ENCODE measurements at regions not wholly inside any gene's neighbourhood (a gene's known extent, or its start where the extent isn't known, plus 50 kb on each side); places are given as distances from the start of the nearest gene placed in this dataset.
"Not testable (repeated sequence)": the region's sequence is repeated elsewhere in the genome, so short reads cannot be mapped to it uniquely, and the experiment has no call there.

- H3K27me3 ChIP-seq (ENCODE audit: insufficient read depth, low read length): no peaks in the 10 kb centered on the region
Measured at GRCh38 chr7:24110056-24110455, 173.9 kb upstream of the NPY start.

DNA sequence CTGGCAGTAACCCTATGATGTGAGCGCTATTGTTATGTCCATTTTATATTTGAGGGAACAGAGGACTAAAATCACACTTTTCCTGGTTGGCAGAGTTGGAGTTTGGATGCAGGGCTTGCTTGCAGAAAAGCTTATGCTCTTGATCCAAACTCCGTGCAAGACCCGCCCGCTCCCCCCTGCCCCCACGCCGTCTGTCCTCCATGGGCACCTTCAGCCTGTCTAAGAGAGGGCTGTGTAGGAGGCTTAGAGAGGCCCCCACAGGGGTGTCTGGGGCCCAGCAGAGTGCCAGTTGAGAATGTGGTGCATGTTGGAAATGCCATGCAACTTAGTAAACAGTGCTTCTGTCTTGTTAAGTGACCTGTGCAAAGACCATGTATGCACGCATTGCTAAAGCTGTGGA, 170.5 kb upstream of the NPY start:
- no peak for DNase-seq (ENCODE audit: insufficient read length, low spot score, missing footprints)
- no peak for TF ChIP-seq CTCF (IDR thresholded peaks at IDR 0.05; ENCODE audit: extremely low read depth, low read depth, low read length)
- Histone ChIP-seq H3K4me1 (ENCODE audit: insufficient read depth, low read length) (no peaks in the 10 kb centered on the region), H3K9me3 (ENCODE audit: low read depth, low read length) (no peaks in the 10 kb centered on the region), H4K20me1 (ENCODE audit: insufficient read depth, low read length) (no peaks in the 10 kb centered on the region), H3K4me2 (ENCODE audit: insufficient read depth, low read length) (no peak overlapping the region), H3K4me3 (ENCODE audit: insufficient read depth, low read length) (no peak overlapping the region), H3K79me2 (ENCODE audit: insufficient read depth, low read length) (no peaks in the 10 kb centered on the region), H2AFZ (ENCODE audit: low read length) (no peak overlapping the region), H3K27me3 (ENCODE audit: insufficient read depth, low read length) (no peaks in the 10 kb centered on the region), H3K27ac (ENCODE audit: low read depth, low read length) (no peak overlapping the region), H3K36me3 (ENCODE audit: insufficient read depth, low read length) (no peaks in the 10 kb centered on the region)

More at GRCh38 chr7:24110056-24110455, 173.9 kb upstream of the NPY start:
- H3K79me2 ChIP-seq (ENCODE audit: insufficient read depth, low read length): no peaks in the 10 kb centered on the region
- no peak overlapping the region for H3K4me3 ChIP-seq (ENCODE audit: insufficient read depth, low read length)
- no peak overlapping the region for H2AFZ ChIP-seq (ENCODE audit: low read length)
- no peaks in the 10 kb centered on the region for H3K4me1 ChIP-seq (ENCODE audit: insufficient read depth, low read length)
- H3K9me3 ChIP-seq (ENCODE audit: low read depth, low read length): no peaks in the 10 kb centered on the region
- DNase-seq (ENCODE audit: insufficient read length, low spot score, missing footprints): no peak
- H3K4me2 ChIP-seq (ENCODE audit: insufficient read depth, low read length): no peak overlapping the region
- TF ChIP-seq CTCF (IDR thresholded peaks at IDR 0.05; ENCODE audit: extremely low read depth, low read depth, low read length): no peak
- no peaks in the 10 kb centered on the region for H4K20me1 ChIP-seq (ENCODE audit: insufficient read depth, low read length)
- H3K27ac ChIP-seq (ENCODE audit: low read depth, low read length): no peak overlapping the region
- H3K36me3 ChIP-seq (ENCODE audit: insufficient read depth, low read length): no peaks in the 10 kb centered on the region

- DNase-seq (ENCODE audit: insufficient read length, low spot score, missing footprints): no peak
- H3K27ac ChIP-seq (ENCODE audit: low read depth, low read length): no peak overlapping the region
- H2AFZ ChIP-seq (ENCODE audit: low read length): no peak overlapping the region
- H3K4me3 ChIP-seq (ENCODE audit: insufficient read depth, low read length): no peak overlapping the region
- H3K4me2 ChIP-seq (ENCODE audit: insufficient read depth, low read length): no peak overlapping the region
- no peaks in the 10 kb centered on the region for H3K27me3 ChIP-seq (ENCODE audit: insufficient read depth, low read length)
- no peaks in the 10 kb centered on the region for H3K36me3 ChIP-seq (ENCODE audit: insufficient read depth, low read length)
- no peaks in the 10 kb centered on the region for H3K79me2 ChIP-seq (ENCODE audit: insufficient read depth, low read length)
- no peaks in the 10 kb centered on the region for H3K9me3 ChIP-seq (ENCODE audit: low read depth, low read length)
- H3K4me1 ChIP-seq (ENCODE audit: insufficient read depth, low read length): no peaks in the 10 kb centered on the region
- no peak for TF ChIP-seq CTCF (IDR thresholded peaks at IDR 0.05; ENCODE audit: extremely low read depth, low read depth, low read length)
- no peaks in the 10 kb centered on the region for H4K20me1 ChIP-seq (ENCODE audit: insufficient read depth, low read length)
Measured at GRCh38 chr7:24115661-24116060, 168.3 kb upstream of the NPY start.

GRCh38 chr7:24117903-24118499, 166.0 kb upstream of the NPY start:
- not testable (repeated sequence) for H2AFZ ChIP-seq (ENCODE audit: low read length); H3K27me3 ChIP-seq (ENCODE audit: insufficient read depth, low read length); H3K4me2 ChIP-seq (ENCODE audit: insufficient read depth, low read length); DNase-seq (ENCODE audit: insufficient read length, low spot score, missing footprints); H4K20me1 ChIP-seq (ENCODE audit: insufficient read depth, low read length); H3K36me3 ChIP-seq (ENCODE audit: insufficient read depth, low read length); H3K9me3 ChIP-seq (ENCODE audit: low read depth, low read length); H3K4me3 ChIP-seq (ENCODE audit: insufficient read depth, low read length); H3K4me1 ChIP-seq (ENCODE audit: insufficient read depth, low read length); H3K27ac ChIP-seq (ENCODE audit: low read depth, low read length); H3K79me2 ChIP-seq (ENCODE audit: insufficient read depth, low read length)
